ENCODE measurements at regions not wholly inside any gene's neighbourhood (a gene's known extent, or its start where the extent isn't known, plus 50 kb on each side); places are given as distances from the start of the nearest gene placed in this dataset.

- no peaks in the 10 kb centered on the region for H3K4me1 ChIP-seq (ENCODE audit: control insufficient read depth, insufficient read depth, low read length)
- no peak overlapping the region for H2AK9ac ChIP-seq (replicated peaks; ENCODE audit: low read depth, low read length, poor library complexity)
- BruUV-seq (replicated peaks): no TSS peak
- no peak overlapping the region for H2AFZ ChIP-seq (replicated peaks; ENCODE audit: low read length, poor library complexity)
- no peak overlapping the region for H3K4ac ChIP-seq (ENCODE audit: low read depth, low read length)
- H3K56ac ChIP-seq (ENCODE audit: extremely low read depth, insufficient read depth, low read length): no peak overlapping the region
- no peak overlapping the region for H3K23ac ChIP-seq (ENCODE audit: low read depth, low read length)
- intact Hi-C loops (cut with micrococcal nuclease): no loop called here
- H2BK120ac ChIP-seq (ENCODE audit: low read depth, low read length): no peak overlapping the region
- POLR2A ChIA-PET (ENCODE audit: unreplicated experiment): no interaction called here
- H3K27ac ChIP-seq (ENCODE audit: insufficient read depth, low read length): no peak overlapping the region
- H3K4me2 ChIP-seq (ENCODE audit: low read depth, low read length): no peak overlapping the region
- no peak overlapping the region for H2BK5ac ChIP-seq (ENCODE audit: low read depth, low read length, poor library complexity, severe bottlenecking)
- no peaks in the 10 kb centered on the region for H4K20me1 ChIP-seq (ENCODE audit: insufficient read depth, low read length)
- ATAC-seq (ENCODE audit: low read depth) (no peak), DNase-seq (no peak)
- no peak overlapping the region for H4K91ac ChIP-seq (ENCODE audit: insufficient read depth, low read depth, low read length)
- H2AK5ac ChIP-seq (ENCODE audit: low read depth, low read length): no peak overlapping the region
- no peak overlapping the region for H2BK20ac ChIP-seq (ENCODE audit: low read depth, low read length)
- no peak overlapping the region for H3K4me3 ChIP-seq (ENCODE audit: insufficient read depth, low read depth, low read length)
- H4K8ac ChIP-seq (ENCODE audit: low read depth in 2 of 2, low read length in 2 of 2): no peak overlapping the region
- WGBS, 2 experiments (ENCODE audit: extremely low coverage in 2 of 2, insufficient read length in 1 of 2): no CpG with 5 or more reads among the region's 3 CpGs
- peak; percentile 21; the same call in 1 of the 2 replicates for TF ChIP-seq CEBPB (IDR thresholded peaks at IDR 0.05; ENCODE audit: low read depth, low read length)
- TF ChIP-seq SMC3 (IDR thresholded peaks at IDR 0.05; ENCODE audit: low read depth, low read length): no peak
- no peak for TF ChIP-seq CTCF (conservative IDR thresholded peaks at IDR 0.05; ENCODE audit: low read depth, low read length)
- H4K5ac ChIP-seq (ENCODE audit: low read depth, low read length): no peak overlapping the region
- peaks cover 4% of the 10 kb centered on the region; the same call in 1 of the 2 replicates for H3K9me3 ChIP-seq (ENCODE audit: control insufficient read depth, insufficient read depth, low read length)
- H3K14ac ChIP-seq (replicated peaks; ENCODE audit: low read depth, low read length): no peak overlapping the region
- no peak overlapping the region for H3K18ac ChIP-seq (ENCODE audit: low read depth, low read length)
- dilution Hi-C loops (cut with HindIII; ENCODE audit: low sequenced_read_pairs, unreplicated experiment): no loop called here
- H3K9me1 ChIP-seq (ENCODE audit: insufficient read depth, low read length): no peaks in the 10 kb centered on the region
- no peaks in the 10 kb centered on the region; the same call in 1 of the 2 replicates for H3K27me3 ChIP-seq (ENCODE audit: control insufficient read depth, insufficient read depth, low read length)
- CTCF ChIA-PET: no interaction called here
- in situ Hi-C loops (cut with MboI; ENCODE audit: low sequenced_read_pairs): no loop called here
- no peak overlapping the region for H3K9ac ChIP-seq (ENCODE audit: low read depth, low read length)
- H3K36me3 ChIP-seq (ENCODE audit: control insufficient read depth, insufficient read depth, low read length): no peaks in the 10 kb centered on the region
- no peaks in the 10 kb centered on the region for H3K79me1 ChIP-seq (ENCODE audit: low read depth in 1 of 2, low read length in 2 of 2)
- H2BK15ac ChIP-seq (ENCODE audit: low read depth, low read length): no peak overlapping the region
Measured at GRCh38 chr16:73430138-73430537, 382.2 kb upstream of the ZFHX3 start.
